Neural cell (in vitro differentiated cells): ENCODE measurements at regions not wholly inside any gene's neighbourhood (a gene's known extent, or its start where the extent isn't known, plus 50 kb on each side); places are given as distances from the start of the nearest gene placed in this dataset.

ENCODE experiments used
- EZH2 ChIP-seq: fragments of 200-600, 300-800 bp; shearing (Covaris generic), sonication (generic); IDR thresholded peaks from 2 replicates; pipeline ENCODE4 v1.6.1; 2014; ENCODE audit warnings: antibody characterized with exemption, low read length, borderline replicate concordance, mild to moderate bottlenecking; ENCODE audit not compliant: insufficient read depth, poor library complexity, severe bottlenecking
- POLR2AphosphoS5 ChIP-seq: IDR thresholded peaks from 2 replicates; pipeline ENCODE4 v1.6.1; 2012
- SMC3 ChIP-seq: fragments of 450-650 bp; conservative IDR thresholded peaks from 2 replicates; pipeline ENCODE4 v1.6.1; 2014; ENCODE audit warnings: antibody characterized with exemption, mild to moderate bottlenecking, moderate library complexity; ENCODE audit not compliant: poor library complexity
- TAF1 ChIP-seq: IDR thresholded peaks from 2 replicates; pipeline ENCODE4 v1.6.1; 2012; ENCODE audit warnings: low read depth
- TF ChIP-seq, protein P1 (sequence below): fragments of 450-650 bp; IDR thresholded peaks from 2 replicates; pipeline ENCODE4 v1.5.1; 2014; ENCODE audit warnings: antibody characterized with exemption, mild to moderate bottlenecking, moderate library complexity; ENCODE audit not compliant: poor library complexity, severe bottlenecking
- TF ChIP-seq, protein P2 (sequence below): IDR thresholded peaks from 2 replicates; pipeline ENCODE4 v1.6.1; 2012; ENCODE audit warnings: borderline replicate concordance

DNA sequence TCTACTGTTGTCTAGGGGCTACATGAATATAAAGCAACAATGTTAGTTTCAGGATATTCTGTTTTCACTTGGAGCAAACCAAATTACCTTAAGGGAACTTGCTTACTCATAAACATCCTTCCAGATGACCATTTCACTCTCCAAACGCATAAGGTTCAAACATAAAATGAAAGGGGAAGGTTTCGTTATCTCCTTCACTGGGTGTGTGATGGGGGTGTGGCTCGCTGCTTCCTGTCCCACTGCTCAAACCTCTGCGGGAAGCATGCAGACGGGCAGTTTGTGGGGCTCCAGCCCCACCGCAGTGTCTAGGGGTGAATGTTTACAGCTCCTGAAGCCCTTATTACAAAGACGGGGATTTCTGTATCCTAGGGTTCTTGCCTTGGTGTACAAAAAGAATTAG, 1310.9 kb upstream of the TMEFF2 start:
- TF ChIP-seq, protein P1, sequence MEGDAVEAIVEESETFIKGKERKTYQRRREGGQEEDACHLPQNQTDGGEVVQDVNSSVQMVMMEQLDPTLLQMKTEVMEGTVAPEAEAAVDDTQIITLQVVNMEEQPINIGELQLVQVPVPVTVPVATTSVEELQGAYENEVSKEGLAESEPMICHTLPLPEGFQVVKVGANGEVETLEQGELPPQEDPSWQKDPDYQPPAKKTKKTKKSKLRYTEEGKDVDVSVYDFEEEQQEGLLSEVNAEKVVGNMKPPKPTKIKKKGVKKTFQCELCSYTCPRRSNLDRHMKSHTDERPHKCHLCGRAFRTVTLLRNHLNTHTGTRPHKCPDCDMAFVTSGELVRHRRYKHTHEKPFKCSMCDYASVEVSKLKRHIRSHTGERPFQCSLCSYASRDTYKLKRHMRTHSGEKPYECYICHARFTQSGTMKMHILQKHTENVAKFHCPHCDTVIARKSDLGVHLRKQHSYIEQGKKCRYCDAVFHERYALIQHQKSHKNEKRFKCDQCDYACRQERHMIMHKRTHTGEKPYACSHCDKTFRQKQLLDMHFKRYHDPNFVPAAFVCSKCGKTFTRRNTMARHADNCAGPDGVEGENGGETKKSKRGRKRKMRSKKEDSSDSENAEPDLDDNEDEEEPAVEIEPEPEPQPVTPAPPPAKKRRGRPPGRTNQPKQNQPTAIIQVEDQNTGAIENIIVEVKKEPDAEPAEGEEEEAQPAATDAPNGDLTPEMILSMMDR = no peak
- TF ChIP-seq, protein P2, sequence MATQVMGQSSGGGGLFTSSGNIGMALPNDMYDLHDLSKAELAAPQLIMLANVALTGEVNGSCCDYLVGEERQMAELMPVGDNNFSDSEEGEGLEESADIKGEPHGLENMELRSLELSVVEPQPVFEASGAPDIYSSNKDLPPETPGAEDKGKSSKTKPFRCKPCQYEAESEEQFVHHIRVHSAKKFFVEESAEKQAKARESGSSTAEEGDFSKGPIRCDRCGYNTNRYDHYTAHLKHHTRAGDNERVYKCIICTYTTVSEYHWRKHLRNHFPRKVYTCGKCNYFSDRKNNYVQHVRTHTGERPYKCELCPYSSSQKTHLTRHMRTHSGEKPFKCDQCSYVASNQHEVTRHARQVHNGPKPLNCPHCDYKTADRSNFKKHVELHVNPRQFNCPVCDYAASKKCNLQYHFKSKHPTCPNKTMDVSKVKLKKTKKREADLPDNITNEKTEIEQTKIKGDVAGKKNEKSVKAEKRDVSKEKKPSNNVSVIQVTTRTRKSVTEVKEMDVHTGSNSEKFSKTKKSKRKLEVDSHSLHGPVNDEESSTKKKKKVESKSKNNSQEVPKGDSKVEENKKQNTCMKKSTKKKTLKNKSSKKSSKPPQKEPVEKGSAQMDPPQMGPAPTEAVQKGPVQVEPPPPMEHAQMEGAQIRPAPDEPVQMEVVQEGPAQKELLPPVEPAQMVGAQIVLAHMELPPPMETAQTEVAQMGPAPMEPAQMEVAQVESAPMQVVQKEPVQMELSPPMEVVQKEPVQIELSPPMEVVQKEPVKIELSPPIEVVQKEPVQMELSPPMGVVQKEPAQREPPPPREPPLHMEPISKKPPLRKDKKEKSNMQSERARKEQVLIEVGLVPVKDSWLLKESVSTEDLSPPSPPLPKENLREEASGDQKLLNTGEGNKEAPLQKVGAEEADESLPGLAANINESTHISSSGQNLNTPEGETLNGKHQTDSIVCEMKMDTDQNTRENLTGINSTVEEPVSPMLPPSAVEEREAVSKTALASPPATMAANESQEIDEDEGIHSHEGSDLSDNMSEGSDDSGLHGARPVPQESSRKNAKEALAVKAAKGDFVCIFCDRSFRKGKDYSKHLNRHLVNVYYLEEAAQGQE = no peak
- TF ChIP-seq EZH2 (no peak), POLR2AphosphoS5 (no peak), SMC3 (no peak), TAF1 (no peak)
